GM12878 (cell line): ENCODE measurements at regions not wholly inside any gene's neighbourhood (a gene's known extent, or its start where the extent isn't known, plus 50 kb on each side); places are given as distances from the start of the nearest gene placed in this dataset.

Experiments used
- ATAC-seq: fragments of 200-7000 bp; cut with Tn5 transposase; 3 replicates; pipeline ENCODE4 v1.9.1; 2020; ENCODE audit warnings: mild to moderate bottlenecking, moderate library complexity
- BruUV-seq: library from RNA; stranded (reverse); fragments of 400-500 nt; replicated peaks from 2 replicates; lab custom pipeline; 2021; lab: Mats Ljungman, UMichigan
- CTCF ChIA-PET: fragments of 300-600 bp; sonication (Branson Sonifier 250); formaldehyde crosslinking; extraction: SDS; loops from one replicate; lab custom pipeline; 2021; ENCODE audit warnings: inconsistent platforms; lab: Yijun Ruan, JAX
- POLR2A ChIA-PET: fragments of 350-600 bp; formaldehyde crosslinking; extraction: SDS; loops from one replicate; lab custom pipeline; 2021; ENCODE audit warnings: inconsistent platforms; lab: Charles Lee
- RAD21 ChIA-PET: fragments of 300-600 bp; sonication (Branson Sonifier 250); formaldehyde crosslinking; loops from one replicate; lab custom pipeline; 2023; ENCODE audit warnings: antibody characterized with exemption; ENCODE audit not compliant: unreplicated experiment; lab: Charles Lee
- SMC1A ChIA-PET: fragments of 300-600 bp; sonication (Branson Sonifier 250); formaldehyde crosslinking; loops from one replicate; lab custom pipeline; 2023; ENCODE audit not compliant: unreplicated experiment, uncharacterized antibody; lab: Charles Lee
- DNase-seq: peaks from one replicate; pipeline ENCODE4 v3.0.0-alpha.2; 2011; ENCODE audit warnings: low read depth, low spot score
- FAIRE-seq: peaks from 3 replicates; lab custom pipeline; 2011; peaks lifted over from hg19 to GRCh38; lab: Jason Lieb, UNC
- H2AFZ ChIP-seq: 2 replicates; pipeline ENCODE4 v1.6.0; 2011; ENCODE audit warnings: low read depth, low read length, control low read depth; ENCODE audit not compliant: control insufficient read depth
- H3K27ac ChIP-seq: 2 replicates; pipeline ENCODE4 v1.5.1; 2011; ENCODE audit warnings: control low read depth; ENCODE audit not compliant: control insufficient read depth, insufficient read depth
- H3K27me3 ChIP-seq, 2 experiments: replicated peaks in 1 of 2; 2 replicates each; pipeline versions ENCODE4 v1.6.0 to v1.6.1; 2011; ENCODE audit warnings: low read length in 1 of 2; ENCODE audit not compliant: control insufficient read depth in 2 of 2, insufficient read depth in 2 of 2
- H3K36me3 ChIP-seq, 2 experiments: 2 replicates each; pipeline ENCODE4 v1.5.1; 2011; ENCODE audit warnings: low read length in 1 of 2; ENCODE audit not compliant: control insufficient read depth in 2 of 2, insufficient read depth in 2 of 2
- H3K4me1 ChIP-seq: 2 replicates; pipeline ENCODE4 v1.6.1; 2011; ENCODE audit warnings: mild to moderate bottlenecking, low read length, moderate library complexity, mixed read lengths; ENCODE audit not compliant: control insufficient read depth, insufficient read depth
- H3K4me2 ChIP-seq: 2 replicates; pipeline ENCODE4 v1.6.0; 2011; ENCODE audit warnings: control low read depth; ENCODE audit not compliant: control insufficient read depth, insufficient read depth
- H3K4me3 ChIP-seq: fragments of 200-600 bp; sonication (generic); 2 replicates; pipeline ENCODE4 v1.5.1; 2016
- H3K79me2 ChIP-seq: 2 replicates; pipeline ENCODE4 v1.6.0; 2011; ENCODE audit warnings: low read length; ENCODE audit not compliant: control insufficient read depth, insufficient read depth
- H3K9ac ChIP-seq: 2 replicates; pipeline ENCODE4 v1.8.0; 2011; ENCODE audit warnings: low read length, control low read depth, mixed read lengths; ENCODE audit not compliant: control insufficient read depth, insufficient read depth
- H3K9me3 ChIP-seq: replicated peaks from 3 replicates; pipeline ENCODE4 v1.5.1; 2011; ENCODE audit warnings: mild to moderate bottlenecking, low read length; ENCODE audit not compliant: control insufficient read depth, insufficient read depth
- H4K20me1 ChIP-seq: 2 replicates; pipeline ENCODE4 v1.6.0; 2011; ENCODE audit not compliant: control insufficient read depth, insufficient read depth
- CBX5 ChIP-seq: sonication (generic); IDR thresholded peaks from 2 replicates; pipeline ENCODE4 v1.6.1; 2016; ENCODE audit warnings: low read depth, moderate library complexity, mild to moderate bottlenecking, inconsistent platforms
- CEBPB ChIP-seq, 2 experiments: fragments of 150-350 bp in 1 of 2; IDR thresholded peaks; 2 replicates each; pipeline ENCODE4 v1.6.1; 2012 to 2014; ENCODE audit warnings: low read depth in 2 of 2, low read length in 2 of 2, borderline replicate concordance in 1 of 2, inconsistent platforms in 1 of 2
- CREB1 ChIP-seq: IDR thresholded peaks from 2 replicates; pipeline ENCODE4 v1.6.1; 2012; ENCODE audit warnings: low read depth, mild to moderate bottlenecking, inconsistent platforms
- CTCF ChIP-seq, 3 experiments: IDR thresholded peaks in 2 of 3; conservative IDR thresholded peaks in 1 of 3; 2 replicates each; pipeline ENCODE4 v1.5.1; 2011; ENCODE audit warnings: low read depth in 3 of 3, low read length in 3 of 3, mild to moderate bottlenecking in 3 of 3, control low read depth in 2 of 3, moderate library complexity in 2 of 3, inconsistent platforms in 1 of 3, mixed read lengths in 1 of 3; ENCODE audit not compliant: control insufficient read depth in 2 of 3, insufficient read depth in 1 of 3; ENCODE audit errors: extremely low read depth in 1 of 3
- E4F1 ChIP-seq: fragments of 450-650 bp; IDR thresholded peaks from 2 replicates; pipeline ENCODE4 v1.6.1; 2018; ENCODE audit warnings: borderline replicate concordance, mild to moderate bottlenecking; ENCODE audit not compliant: partially characterized antibody
- EED ChIP-seq: sonication (generic); IDR thresholded peaks from 2 replicates; pipeline ENCODE4 v1.6.1; 2016; ENCODE audit warnings: antibody characterized with exemption, low read depth
- FOS ChIP-seq: IDR thresholded peaks from 3 replicates; pipeline ENCODE4 v1.6.1; 2011; ENCODE audit warnings: borderline replicate concordance; ENCODE audit not compliant: insufficient read length; ENCODE audit errors: extremely low read depth
- PKNOX1 ChIP-seq: fragments of 450-650 bp; IDR thresholded peaks from 2 replicates; pipeline ENCODE4 v1.6.1; 2016; ENCODE audit warnings: mild to moderate bottlenecking
- POU2F2 ChIP-seq: IDR thresholded peaks from 3 replicates; pipeline ENCODE4 v1.6.1; 2011; ENCODE audit warnings: low read depth, mild to moderate bottlenecking, low read length, borderline replicate concordance
- RFX5 ChIP-seq: IDR thresholded peaks from 2 replicates; pipeline ENCODE4 v1.6.1; 2011; ENCODE audit warnings: low read depth, low read length, improper control_type of control experiment
- SMC3 ChIP-seq: IDR thresholded peaks from 2 replicates; pipeline ENCODE4 v1.6.1; 2011; ENCODE audit warnings: low read length, improper control_type of control experiment, borderline replicate concordance
- SRF ChIP-seq, 2 experiments: IDR thresholded peaks; 2 replicates each; pipeline ENCODE4 v1.6.1; 2011; ENCODE audit warnings: low read depth in 2 of 2, low read length in 2 of 2, mild to moderate bottlenecking in 1 of 2, moderate library complexity in 1 of 2
- STAT1 ChIP-seq: fragments of 450-650 bp; conservative IDR thresholded peaks from 2 replicates; pipeline ENCODE4 v1.6.1; 2014; ENCODE audit warnings: antibody characterized with exemption, mild to moderate bottlenecking
- USF1 ChIP-seq: IDR thresholded peaks from 2 replicates; pipeline ENCODE4 v1.6.1; 2011; ENCODE audit warnings: borderline replicate concordance, low read depth, mild to moderate bottlenecking, moderate library complexity, mixed read lengths, low read length; ENCODE audit not compliant: insufficient read depth; ENCODE audit errors: extremely low read length
- WGBS: methylation state at CpG from one replicate; pipeline ENCODE4 v1.1.6; 2016; ENCODE audit warnings: low lambda C conversion rate; ENCODE audit not compliant: insufficient replicate concordance, insufficient coverage; ENCODE audit errors: missing lambda C conversion rate; 5-methylcytosine and 5-hydroxymethylcytosine counted together
- in situ Hi-C: fragments of 300-500 bp; cut with MboI; formaldehyde crosslinking; loops from 9 replicates; pipeline ENCODE4 v1.14.3; 2018; ENCODE audit warnings: mixed read lengths
- intact Hi-C: fragments of 100-400 bp; cut with micrococcal nuclease; formaldehyde crosslinking; loops from one replicate; pipeline ENCODE4 v1.14.2; 2022; ENCODE audit not compliant: unreplicated experiment

GRCh38 chr17:56710986-56711385, 117.5 kb downstream of the NOG start:
- in situ Hi-C loops (no loop called here), intact Hi-C loops (loop anchor here (10.0 kb wide), 1 partner anchor 234 kb away; no protein-coding TSS in a partner anchor)
- no peak overlapping the region for H2AFZ ChIP-seq
- no TSS peak for BruUV-seq
- ChIA-PET CTCF (no interaction called here), RAD21 (no interaction called here), POLR2A (no interaction called here), SMC1A (no interaction called here)
- no peaks in the 10 kb centered on the region for H3K9me3 ChIP-seq
- no peak overlapping the region for H3K4me2 ChIP-seq
- ATAC-seq (no peak), DNase-seq (no peak), FAIRE-seq (no peak)
- no peak overlapping the region for H3K4me3 ChIP-seq
- H3K79me2 ChIP-seq = no peaks in the 10 kb centered on the region
- no peak overlapping the region for H3K27ac ChIP-seq
- TF ChIP-seq RFX5 (no peak), EED (no peak), CBX5 (no peak), CTCF (IDR thresholded peaks at IDR 0.05 in 2 of 3, conservative IDR thresholded peaks at IDR 0.05 in 1 of 3; ENCODE audit: control insufficient read depth in 2 of 3, extremely low read depth in 1 of 3, insufficient read depth in 1 of 3, low read depth in 3 of 3, low read length in 3 of 3) (no peak), CREB1 (no peak), SMC3 (no peak), PKNOX1 (no peak), SRF (IDR thresholded peaks at IDR 0.05; ENCODE audit: low read depth in 2 of 2, low read length in 2 of 2) (no peak), USF1 (no peak), FOS (no peak), STAT1 (no peak), E4F1 (no peak), CEBPB (IDR thresholded peaks at IDR 0.05; ENCODE audit: borderline replicate concordance in 1 of 2, low read depth in 2 of 2, low read length in 2 of 2) (no peak), POU2F2 (no peak)
- WGBS = 53% methylated on average over 6 of the region's 6 CpGs
- H3K36me3 ChIP-seq = no peaks in the 10 kb centered on the region
- H3K4me1 ChIP-seq = no peaks in the 10 kb centered on the region
- no peaks in the 10 kb centered on the region for H4K20me1 ChIP-seq
- H3K9ac ChIP-seq = no peak overlapping the region
- H3K27me3 ChIP-seq = no peaks in the 10 kb centered on the region; a peak in 3 of 4 replicates
